CD4-positive, alpha-beta T cell (primary cell): ENCODE measurements at regions not wholly inside any gene's neighbourhood (a gene's known extent, or its start where the extent isn't known, plus 50 kb on each side); places are given as distances from the start of the nearest gene placed in this dataset.

Experiments
- ATAC-seq: fragments of 200-7000 bp; cut with Tn5 transposase; one replicate; pipeline ENCODE4 v1.10.0; 2022; ENCODE audit warnings: mild to moderate bottlenecking; ENCODE audit not compliant: poor library complexity
- CTCF ChIA-PET: fragments of 350-600 bp; sonication (Branson Sonifier 250); formaldehyde crosslinking; loops from one replicate; lab custom pipeline; 2021; ENCODE audit warnings: antibody characterized with exemption, inconsistent platforms; lab: Charles Lee
- POLR2A ChIA-PET: fragments of 350-600 bp; sonication (Branson Sonifier 250); formaldehyde crosslinking; loops from one replicate; lab custom pipeline; 2021; ENCODE audit warnings: antibody characterized with exemption, inconsistent platforms; lab: Charles Lee
- DNase-seq, 14 experiments: peaks; one replicate each; pipeline ENCODE4 v3.0.0-alpha.2; 2013 to 2020; ENCODE audit warnings: mixed read lengths in 2 of 14
- H3K27ac ChIP-seq, 2 donors: one replicate each; pipeline versions ENCODE4 v1.5.1 to v1.7.0; 2013; ENCODE audit warnings: low read length in 2 of 2, low read depth in 1 of 2, mild to moderate bottlenecking in 1 of 2
- H3K27me3 ChIP-seq, 2 experiments: 1 replicate in 1 of 2; 2 replicates in 1 of 2; pipeline versions ENCODE4 v1.6.1 to v1.7.0; 2013; ENCODE audit warnings: low read length in 2 of 2, control low read depth in 1 of 2, mild to moderate bottlenecking in 1 of 2, moderate library complexity in 1 of 2; ENCODE audit not compliant: insufficient read depth in 2 of 2, control insufficient read depth in 1 of 2
- H3K36me3 ChIP-seq: one replicate; pipeline ENCODE4 v1.6.1; 2013; ENCODE audit warnings: low read length, control low read depth; ENCODE audit not compliant: insufficient read depth
- H3K4me1 ChIP-seq: one replicate; pipeline ENCODE4 v1.6.1; 2013; ENCODE audit warnings: low read length, control low read depth; ENCODE audit not compliant: insufficient read depth
- H3K4me3 ChIP-seq: one replicate; pipeline ENCODE4 v1.5.1; 2013; ENCODE audit warnings: mild to moderate bottlenecking, low read length, moderate library complexity
- H3K9me3 ChIP-seq, 2 experiments: 1 replicate in 1 of 2; 2 replicates in 1 of 2; pipeline versions ENCODE4 v1.6.1 to v1.7.0; 2013; ENCODE audit warnings: low read length in 2 of 2, mild to moderate bottlenecking in 2 of 2, control low read depth in 1 of 2, moderate library complexity in 1 of 2; ENCODE audit not compliant: control insufficient read depth in 1 of 2, insufficient read depth in 1 of 2
- H3K27ac Mint-ChIP-seq: one replicate; pipeline ENCODE4 v1.8.0; 2020; ENCODE audit warnings: mixed read lengths
- H3K27me3 Mint-ChIP-seq: one replicate; pipeline ENCODE4 v1.8.0; 2021; ENCODE audit warnings: mixed read lengths
- H3K36me3 Mint-ChIP-seq: one replicate; pipeline ENCODE4 v1.8.0; 2021; ENCODE audit warnings: low read depth, mixed read lengths
- H3K4me1 Mint-ChIP-seq: one replicate; pipeline ENCODE4 v1.8.0; 2021; ENCODE audit warnings: low read depth, mixed read lengths
- H3K4me3 Mint-ChIP-seq: one replicate; pipeline ENCODE4 v1.8.0; 2020; ENCODE audit warnings: mild to moderate bottlenecking, mixed read lengths
- H3K9me3 Mint-ChIP-seq: one replicate; pipeline ENCODE4 v1.8.0; 2020; ENCODE audit warnings: mixed read lengths
- CTCF ChIP-seq: fragments of 200-600 bp; IDR thresholded peaks from one replicate; pipeline ENCODE4 v1.8.0; 2022; ENCODE audit warnings: antibody characterized with exemption, mild to moderate bottlenecking
- intact Hi-C, 2 experiments: fragments of 100-400 bp; cut with DNase I in 1 of 2; cut with micrococcal nuclease in 1 of 2; formaldehyde crosslinking; loops; one replicate each; pipeline versions ENCODE4 v1.15.1 to v1.9.0; 2023 to 2025; cut with DNase I, micrococcal nuclease

GRCh38 chr16:85316944-85317343 lies 204.7 kb upstream of the CIBAR2 start:
- CTCF ChIA-PET = no interaction called here

GRCh38 chr16:85317704-85318103 lies 205.4 kb upstream of the CIBAR2 start:
- ATAC-seq = no peak
- Mint-ChIP-seq H3K4me3 (no peak overlapping the region), H3K4me1 (no peaks in the 10 kb centered on the region), H3K9me3 (no peaks in the 10 kb centered on the region), H3K36me3 (no peaks in the 10 kb centered on the region), H3K27me3 (no peaks in the 10 kb centered on the region), H3K27ac (no peak overlapping the region)
- no peaks in the 10 kb centered on the region for H3K4me1 ChIP-seq
- no peaks in the 10 kb centered on the region for H3K9me3 ChIP-seq
- H3K4me3 ChIP-seq = no peak overlapping the region
- H3K36me3 ChIP-seq = no peaks in the 10 kb centered on the region
- H3K27ac ChIP-seq = no peak overlapping the region
- CTCF ChIA-PET = no interaction called here
- TF ChIP-seq CTCF = no peak
- POLR2A ChIA-PET = no interaction called here
- DNase-seq = no peak
- H3K27me3 ChIP-seq = no peaks in the 10 kb centered on the region
- intact Hi-C loops = no loop called here

More at GRCh38 chr16:85316944-85317343, 204.7 kb upstream of the CIBAR2 start:
- Histone ChIP-seq H3K36me3 (no peaks in the 10 kb centered on the region), H3K27ac (no peak overlapping the region), H3K9me3 (no peaks in the 10 kb centered on the region), H3K4me3 (no peak overlapping the region), H3K27me3 (no peaks in the 10 kb centered on the region), H3K4me1 (no peaks in the 10 kb centered on the region)
- DNase-seq = no peak
- ATAC-seq = no peak
- Mint-ChIP-seq H3K4me3 (no peak overlapping the region), H3K36me3 (no peaks in the 10 kb centered on the region), H3K27me3 (no peaks in the 10 kb centered on the region), H3K4me1 (peaks cover 6% of the 10 kb centered on the region), H3K9me3 (no peaks in the 10 kb centered on the region), H3K27ac (no peak overlapping the region)
- intact Hi-C loops = no loop called here
- TF ChIP-seq CTCF = no peak
- POLR2A ChIA-PET = no interaction called here

- Mint-ChIP-seq H3K27me3 (no peaks in the 10 kb centered on the region), H3K27ac (no peak overlapping the region), H3K4me3 (no peak overlapping the region), H3K4me1 (no peaks in the 10 kb centered on the region), H3K9me3 (no peaks in the 10 kb centered on the region), H3K36me3 (no peaks in the 10 kb centered on the region)
- ChIA-PET CTCF (no interaction called here), POLR2A (interaction anchor here (1.4 kb wide), 1 partner anchor 16 kb away, joined by 3 read pairs; no protein-coding TSS in a partner anchor)
- Histone ChIP-seq H3K36me3 (no peaks in the 10 kb centered on the region), H3K27me3 (no peaks in the 10 kb centered on the region), H3K27ac (no peak overlapping the region), H3K4me3 (no peak overlapping the region), H3K4me1 (no peaks in the 10 kb centered on the region), H3K9me3 (peaks cover 0 to 13% of the 10 kb centered on the region in 2 experiments)
- intact Hi-C loops = no loop called here
- DNase-seq (no peak), ATAC-seq (no peak)
- no peak for TF ChIP-seq CTCF
Observed at GRCh38 chr16:85319208-85319983, 207.1 kb upstream of the CIBAR2 start.
